Fibroblast of skin of scalp (primary cell): ENCODE measurements at regions not wholly inside any gene's neighbourhood (a gene's known extent, or its start where the extent isn't known, plus 50 kb on each side); places are given as distances from the start of the nearest gene placed in this dataset.
"Not testable (repeated sequence)": the region's sequence is repeated elsewhere in the genome, so short reads cannot be mapped to it uniquely, and the experiment has no call there.

ENCODE experiments used
- DNase-seq: peaks from one replicate; pipeline ENCODE4 v3.0.0-alpha.2; 2013

DNA sequence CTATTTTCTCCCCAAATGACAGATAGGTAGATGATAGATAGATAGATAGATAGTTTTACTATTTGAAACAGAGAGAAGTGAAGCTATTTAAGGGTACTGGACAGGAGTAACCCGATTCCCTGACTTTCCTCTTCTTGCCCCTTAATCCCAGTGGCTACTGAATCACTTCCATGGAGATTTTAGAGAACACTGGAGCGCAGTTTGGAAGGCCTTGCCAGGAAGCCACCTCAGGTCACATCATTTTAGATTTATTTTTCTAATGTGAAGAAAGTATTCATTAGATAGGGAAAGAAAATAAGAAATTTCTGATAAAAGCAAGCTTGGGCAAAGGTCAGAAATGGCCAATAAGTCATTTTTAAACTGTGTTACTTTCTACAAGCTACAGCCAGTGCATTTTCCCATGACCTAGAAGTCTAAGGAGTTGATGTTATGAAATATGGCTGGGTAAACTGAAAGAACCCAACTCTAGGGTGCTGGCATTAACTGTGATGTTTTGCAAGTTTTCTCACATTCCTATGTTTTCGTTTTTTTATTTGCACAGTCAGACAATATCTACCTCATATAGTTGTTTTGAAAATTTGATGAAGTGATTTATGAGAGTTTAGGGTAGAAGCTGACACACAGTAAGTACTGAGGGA lies 544.7 kb upstream of the PTGER4 start:
- DNase-seq, result no peak

DNA sequence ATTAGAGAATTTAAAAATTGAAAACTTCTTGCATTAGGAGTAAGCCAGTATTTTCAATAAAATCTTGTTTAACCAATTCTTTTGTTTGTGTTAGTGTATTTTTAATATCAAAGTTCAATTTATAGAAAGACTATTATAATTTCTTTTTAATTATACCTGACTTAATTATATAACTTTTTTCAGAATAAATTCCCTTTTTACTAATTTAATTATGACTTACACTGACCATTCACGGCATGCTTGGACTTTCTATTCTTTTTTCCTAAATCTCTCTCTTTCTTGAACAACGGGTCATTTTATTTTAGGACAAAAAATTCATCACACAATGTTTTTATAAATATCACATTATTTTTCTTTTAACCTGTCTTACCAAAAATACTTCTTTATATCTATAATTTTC lies 555.3 kb upstream of the PTGER4 start:
- DNase-seq, result no peak

GRCh38 chr5:40121236-40121635 lies 558.5 kb upstream of the PTGER4 start:
- no peak for DNase-seq

DNA sequence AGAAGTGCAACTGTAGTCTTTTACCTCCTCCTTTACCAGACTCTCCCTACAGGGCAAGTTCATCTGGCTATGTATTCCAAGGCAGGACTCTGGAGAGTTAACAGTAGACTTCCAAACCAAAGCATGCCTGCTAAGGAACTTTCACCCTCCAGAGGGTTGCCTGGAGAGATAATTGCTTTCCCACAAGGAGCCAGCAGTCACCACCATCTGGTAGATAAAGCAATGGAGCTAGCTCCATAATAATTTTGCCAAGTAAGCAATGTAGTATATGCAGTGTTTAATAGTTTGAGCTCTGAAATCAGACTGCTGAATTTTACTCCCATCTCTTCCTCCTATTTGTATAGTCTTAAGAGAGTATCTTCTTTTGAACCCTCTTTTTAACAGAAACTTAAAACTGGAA lies 566.8 kb upstream of the PTGER4 start:
- DNase-seq, result no peak

GRCh38 chr5:40111036-40111435 lies 568.7 kb upstream of the PTGER4 start:
- not testable (repeated sequence) for DNase-seq

GRCh38 chr5:40108764-40109390 lies 570.8 kb upstream of the PTGER4 start:
- peak; percentile 65 for DNase-seq

- not testable (repeated sequence) for DNase-seq
Observed at GRCh38 chr5:40107786-40108185, 571.9 kb upstream of the PTGER4 start.

DNA sequence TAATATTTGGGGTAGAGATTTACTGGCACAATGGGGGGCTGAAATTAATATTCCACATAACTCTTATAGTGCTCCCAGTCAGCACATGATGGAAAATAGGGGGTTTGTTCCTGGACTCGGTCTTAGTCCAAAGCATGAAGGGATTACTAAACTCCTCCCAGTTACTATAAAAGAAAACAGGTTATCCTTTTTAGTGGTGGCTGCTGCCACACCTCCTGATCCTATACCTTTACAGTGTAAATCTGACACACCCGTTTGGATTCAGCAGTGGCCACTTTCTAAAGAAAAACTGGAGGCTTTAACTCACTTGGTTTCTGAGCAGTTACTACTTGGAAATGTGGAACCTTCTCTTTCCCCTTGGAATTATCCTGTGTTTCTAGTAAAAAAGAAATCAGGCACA lies 572.9 kb upstream of the PTGER4 start:
- no peak for DNase-seq

DNA sequence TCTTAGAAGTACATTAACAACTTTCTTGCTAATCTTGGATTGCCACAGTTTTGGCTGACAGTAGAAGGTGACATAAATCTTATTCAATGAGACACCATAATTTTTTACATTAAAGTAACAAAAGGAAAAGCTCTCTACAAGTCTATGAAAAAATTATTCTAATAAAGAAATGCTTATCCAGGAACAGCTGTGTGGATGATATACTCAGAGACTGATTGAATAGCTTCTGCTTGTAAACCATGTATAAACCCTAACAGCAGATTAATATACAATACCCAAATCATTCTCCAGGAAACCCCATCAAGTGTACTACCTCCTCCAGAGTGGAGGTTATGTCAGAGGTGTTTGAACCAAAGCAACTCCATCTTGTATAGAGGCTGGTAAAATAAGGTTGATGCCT lies 581.4 kb upstream of the PTGER4 start:
- DNase-seq, result no peak

DNA sequence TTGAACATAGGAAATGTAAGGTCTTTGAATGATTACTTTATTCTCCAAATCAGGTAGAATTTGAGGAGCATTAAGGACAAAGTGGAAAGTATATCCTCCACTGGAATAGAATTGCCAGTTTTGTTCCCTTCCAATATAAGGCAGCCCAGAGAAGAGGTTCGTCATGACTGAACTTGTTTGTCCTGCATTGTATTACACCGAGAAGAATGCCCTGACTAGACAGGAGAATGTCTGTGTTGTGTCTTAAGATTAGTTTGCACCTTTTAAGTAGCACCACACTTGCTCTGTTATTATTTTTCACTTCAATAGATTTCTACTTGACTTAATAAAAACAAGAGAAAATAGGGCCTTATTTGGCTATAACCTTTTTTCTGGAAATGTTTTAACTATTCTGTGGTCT lies 586.2 kb upstream of the PTGER4 start:
- DNase-seq, result no peak

GRCh38 chr5:40089269-40089668 lies 590.4 kb upstream of the PTGER4 start:
- no peak for DNase-seq

DNA sequence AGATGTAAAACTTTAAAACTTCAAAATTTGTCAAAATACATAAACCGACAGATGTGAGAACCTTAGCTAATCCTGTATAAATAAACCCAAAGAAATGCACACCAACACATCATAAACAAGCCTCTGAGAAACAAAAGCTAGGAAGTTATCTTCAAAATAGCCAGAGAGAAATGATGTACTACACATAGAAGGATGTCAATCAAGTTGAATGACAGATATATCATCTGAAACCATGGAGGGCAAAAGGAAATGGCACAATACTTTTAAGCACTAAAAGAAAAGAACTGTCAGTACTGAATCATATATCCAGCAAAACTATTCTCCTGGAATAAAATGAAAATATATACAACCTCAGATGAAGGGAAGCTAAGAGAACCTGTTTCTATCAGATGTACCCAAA lies 595.1 kb upstream of the PTGER4 start:
- DNase-seq, result no peak

GRCh38 chr5:40082313-40082712 lies 597.4 kb upstream of the PTGER4 start:
- no peak for DNase-seq

DNA sequence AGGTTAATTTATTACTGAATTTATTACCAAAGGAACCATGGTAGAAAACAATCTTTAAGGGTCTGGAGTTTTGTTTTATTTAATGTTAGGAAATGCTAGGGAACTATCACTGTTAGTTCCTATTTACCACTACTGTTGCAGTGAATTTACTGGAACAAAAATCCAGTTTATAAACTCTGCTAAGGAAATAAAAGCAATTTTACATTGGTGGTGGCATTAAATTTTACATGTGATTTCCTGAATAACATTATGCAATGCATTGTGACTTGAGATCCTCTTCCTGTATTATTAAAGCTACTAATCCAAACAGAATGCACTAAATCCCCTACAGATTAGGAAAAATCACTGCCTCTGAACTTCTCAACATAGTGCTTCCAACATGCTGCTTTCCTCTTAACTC lies 599.5 kb upstream of the PTGER4 start:
- no peak for DNase-seq

- DNase-seq, result peak; percentile 4
Observed at GRCh38 chr5:40078898-40079575, 600.7 kb upstream of the PTGER4 start.

DNA sequence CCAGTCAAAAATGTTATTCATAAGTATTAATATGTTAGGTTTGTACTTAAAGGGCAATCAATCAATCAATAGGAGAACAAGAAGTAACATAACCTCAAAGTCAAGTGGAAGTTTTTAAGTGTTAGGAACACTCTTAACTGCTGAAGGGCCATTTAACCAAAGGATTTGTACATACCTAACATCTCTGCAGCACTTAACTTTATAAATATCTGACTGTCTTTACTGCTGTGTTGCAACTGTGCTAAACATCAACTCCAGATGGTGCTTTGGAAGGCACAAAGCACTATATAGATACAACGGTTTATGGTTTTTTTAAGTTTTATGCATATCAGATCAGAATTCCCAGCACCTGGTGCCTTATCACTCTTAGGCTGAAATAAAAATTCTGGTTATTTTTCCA lies 604.9 kb upstream of the PTGER4 start:
- no peak for DNase-seq

DNA sequence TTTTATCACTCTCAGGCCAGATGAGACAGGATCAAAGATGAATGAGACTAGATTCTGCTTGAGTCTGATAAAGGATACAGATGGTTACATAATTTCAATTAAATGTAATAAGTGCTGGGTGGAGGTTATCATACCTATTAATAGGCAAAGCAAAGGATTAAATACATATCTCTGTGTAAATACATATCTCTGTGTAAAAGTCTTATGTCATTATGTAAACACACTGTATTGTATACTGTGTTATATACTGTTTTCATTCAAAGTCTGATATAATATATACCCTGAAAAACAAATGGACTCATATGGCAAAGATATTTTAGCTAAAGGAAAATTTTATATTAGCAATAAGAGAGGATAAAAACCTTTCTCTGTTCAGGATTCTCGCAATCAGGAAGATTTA lies 605.8 kb upstream of the PTGER4 start:
- no peak for DNase-seq

DNA sequence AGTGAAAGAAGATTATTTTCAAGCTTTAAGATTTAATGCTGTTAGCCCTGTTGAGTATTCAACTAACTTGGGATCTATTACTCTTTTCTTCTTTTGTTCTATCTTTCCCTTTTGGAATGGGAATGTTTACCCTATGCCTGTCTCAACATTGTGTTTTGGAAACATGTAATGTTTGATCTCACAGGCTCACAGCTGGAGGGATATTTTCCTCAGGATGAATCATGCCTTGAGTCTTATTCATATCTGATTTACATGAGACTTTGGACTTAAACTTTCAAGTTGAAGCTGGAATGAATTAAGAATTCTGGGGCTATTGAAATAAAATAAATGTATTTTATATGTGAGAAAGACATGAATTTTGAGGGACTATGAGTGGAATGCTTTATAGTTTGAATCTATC lies 607.8 kb upstream of the PTGER4 start:
- peak; percentile 63 for DNase-seq

DNA sequence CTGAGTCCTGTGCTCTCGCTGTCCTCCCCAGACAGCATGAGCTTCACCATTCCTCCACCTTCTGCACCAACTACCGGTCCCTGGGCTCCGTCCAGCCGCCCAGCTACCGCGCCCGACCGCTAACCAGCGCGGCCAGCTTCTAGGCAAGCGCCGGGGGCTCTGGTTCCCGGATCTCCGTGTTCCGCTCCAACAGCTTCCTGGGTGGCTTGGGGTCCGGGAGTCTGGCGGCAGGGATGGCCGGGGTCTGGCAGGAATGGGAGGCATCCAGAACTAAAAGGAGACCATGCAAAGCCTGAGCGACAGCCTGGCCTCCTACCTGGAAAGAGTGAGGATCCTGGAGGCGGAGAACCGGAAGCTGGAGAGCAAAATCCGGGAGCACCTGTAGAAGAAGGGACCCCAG lies 613.1 kb upstream of the PTGER4 start:
- no peak for DNase-seq

DNA sequence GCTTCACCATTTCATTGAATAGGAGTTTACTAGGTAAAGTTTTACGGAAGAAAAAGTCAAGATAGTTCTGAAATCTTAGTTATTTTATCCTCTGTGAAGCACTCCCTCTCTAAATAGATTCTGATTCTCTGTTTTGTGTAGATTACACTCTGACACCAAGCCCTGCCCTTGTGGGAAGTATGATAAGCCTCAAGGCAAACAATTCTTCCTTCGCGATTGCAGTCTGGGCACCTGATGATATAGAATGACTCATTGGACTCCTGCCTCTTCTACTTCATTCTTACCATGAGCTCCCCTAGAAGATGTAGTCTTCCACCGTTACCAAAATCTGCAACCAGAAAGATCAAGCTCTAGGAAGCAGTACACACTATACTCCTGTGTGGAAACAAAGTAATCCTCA lies 626.9 kb upstream of the PTGER4 start:
- DNase-seq, result no peak

DNA sequence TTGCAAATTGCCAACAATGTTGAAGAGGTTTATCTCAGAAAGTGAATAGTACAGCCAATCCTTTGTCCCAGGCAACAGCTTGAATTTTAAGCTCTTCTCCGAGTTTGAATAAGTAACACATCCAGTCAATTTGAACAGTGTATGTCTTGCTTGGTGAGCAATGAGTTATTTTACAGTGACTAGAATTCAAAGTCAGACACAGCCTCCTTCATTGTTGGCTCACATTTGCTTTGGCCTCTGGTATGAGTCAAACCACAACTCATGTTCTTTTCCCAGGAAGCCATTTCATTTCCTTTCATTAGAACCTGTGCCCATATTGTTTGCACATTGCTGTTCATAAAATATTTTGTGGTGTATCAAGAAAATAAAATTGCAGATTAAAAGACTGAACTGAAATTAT lies 622.0 kb upstream of the DAB2 start:
- DNase-seq, result peak; percentile 17

DNA sequence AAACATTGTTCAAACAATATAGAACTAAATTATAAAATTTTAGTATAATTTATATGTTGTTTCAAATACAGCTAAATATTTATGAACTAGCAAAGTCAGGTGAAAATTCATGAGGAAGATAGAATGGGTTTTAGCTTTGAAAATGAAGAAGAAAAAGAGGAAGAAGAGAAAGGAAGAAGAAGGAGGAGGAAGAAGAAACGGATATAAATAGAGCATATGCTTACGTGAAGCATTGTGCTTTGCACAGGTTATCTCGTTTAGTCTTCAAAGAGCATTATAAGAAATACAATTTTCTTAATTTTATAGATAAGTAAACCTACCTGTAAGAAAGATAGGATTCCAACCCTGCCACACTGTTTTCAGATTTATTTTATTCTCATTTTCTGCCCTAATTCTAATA lies 620.6 kb upstream of the DAB2 start:
- DNase-seq, result no peak

GRCh38 chr5:40043916-40044315 lies 619.1 kb upstream of the DAB2 start:
- DNase-seq, result no peak

GRCh38 chr5:40041452-40041851 lies 616.7 kb upstream of the DAB2 start:
- DNase-seq, result no peak
